Activated CD4-positive, alpha-beta memory T cell treated with anti-CD3 and anti-CD28 coated beads for 36 hours (primary cell): ENCODE measurements at regions not wholly inside any gene's neighbourhood (a gene's known extent, or its start where the extent isn't known, plus 50 kb on each side); places are given as distances from the start of the nearest gene placed in this dataset.

Source experiments
- CTCF ChIA-PET: fragments of 350-600 bp; sonication (Branson Sonifier 250); formaldehyde crosslinking; loops from one replicate; lab custom pipeline; 2021; ENCODE audit warnings: antibody characterized with exemption, inconsistent platforms; lab: Charles Lee
- POLR2A ChIA-PET: fragments of 350-600 bp; sonication (Branson Sonifier 250); formaldehyde crosslinking; loops from one replicate; lab custom pipeline; 2021; ENCODE audit warnings: antibody characterized with exemption; lab: Charles Lee
- DNase-seq: peaks from one replicate; pipeline ENCODE4 v3.0.0-alpha.2; 2020
- H3K27ac Mint-ChIP-seq: one replicate; pipeline ENCODE4 v1.8.0; 2021; ENCODE audit warnings: mixed read lengths
- H3K27me3 Mint-ChIP-seq: one replicate; pipeline ENCODE4 v1.8.0; 2021; ENCODE audit warnings: mixed read lengths
- H3K36me3 Mint-ChIP-seq: one replicate; pipeline ENCODE4 v1.8.0; 2021; ENCODE audit warnings: mixed read lengths
- H3K4me1 Mint-ChIP-seq: one replicate; pipeline ENCODE4 v1.8.0; 2021; ENCODE audit warnings: low read depth, mixed read lengths
- H3K4me3 Mint-ChIP-seq: one replicate; pipeline ENCODE4 v1.8.0; 2021; ENCODE audit warnings: mild to moderate bottlenecking, mixed read lengths
- H3K9me3 Mint-ChIP-seq: one replicate; pipeline ENCODE4 v1.8.0; 2021; ENCODE audit warnings: mixed read lengths
- intact Hi-C: fragments of 100-400 bp; cut with micrococcal nuclease; formaldehyde crosslinking; loops from one replicate; pipeline ENCODE4 v1.15.1; 2023

DNA sequence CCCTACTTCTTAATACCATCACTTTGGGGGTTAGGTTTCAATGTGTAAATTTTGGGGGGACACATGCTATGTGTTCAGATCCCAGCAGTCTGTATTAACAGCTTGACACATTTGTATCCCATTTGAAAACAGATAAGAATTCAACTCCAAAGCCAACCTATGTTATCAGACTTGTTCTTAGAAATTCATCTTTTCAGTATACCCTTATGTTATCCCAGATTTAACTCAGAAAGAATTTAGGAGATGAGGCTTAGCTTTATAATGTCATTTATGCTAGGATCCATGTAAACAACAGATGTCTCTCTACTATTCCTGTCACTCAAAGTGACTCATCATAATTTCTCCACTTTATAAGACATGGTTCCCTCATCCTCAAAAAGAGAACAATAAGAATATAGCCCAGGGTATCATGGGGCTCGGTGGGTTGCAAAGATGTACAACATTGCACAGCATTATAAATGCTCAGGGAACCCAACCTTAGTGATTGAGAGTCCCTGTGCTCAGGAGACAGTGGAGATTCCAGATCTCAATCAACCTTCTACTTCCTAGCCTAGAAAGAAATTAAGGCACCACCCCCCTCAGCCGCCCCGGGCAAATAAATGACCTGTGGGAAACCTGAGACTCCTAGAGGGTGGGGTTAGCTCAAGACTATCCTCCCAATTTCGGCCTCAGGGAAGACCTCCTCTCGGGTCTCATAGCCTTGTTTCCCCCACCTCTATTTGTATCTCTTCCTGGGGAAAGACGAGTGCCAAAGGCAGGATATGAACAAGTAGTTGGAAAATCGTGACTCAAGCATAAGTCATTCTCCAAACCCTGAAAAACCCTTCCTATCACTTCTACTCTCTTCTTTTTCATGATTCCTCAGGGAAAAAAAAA lies 265.1 kb upstream of the CAMK1G start:
- CTCF ChIA-PET: no interaction called here
- H3K36me3 Mint-ChIP-seq: no peaks in the 10 kb centered on the region
- no peak for DNase-seq
- H3K27me3 Mint-ChIP-seq: no peaks in the 10 kb centered on the region
- intact Hi-C loops: no loop called here
- no peaks in the 10 kb centered on the region for H3K4me1 Mint-ChIP-seq
- H3K4me3 Mint-ChIP-seq: no peak overlapping the region
- no peak overlapping the region for H3K27ac Mint-ChIP-seq
- H3K9me3 Mint-ChIP-seq: peaks cover 4% of the 10 kb centered on the region
- POLR2A ChIA-PET: no interaction called here

DNA sequence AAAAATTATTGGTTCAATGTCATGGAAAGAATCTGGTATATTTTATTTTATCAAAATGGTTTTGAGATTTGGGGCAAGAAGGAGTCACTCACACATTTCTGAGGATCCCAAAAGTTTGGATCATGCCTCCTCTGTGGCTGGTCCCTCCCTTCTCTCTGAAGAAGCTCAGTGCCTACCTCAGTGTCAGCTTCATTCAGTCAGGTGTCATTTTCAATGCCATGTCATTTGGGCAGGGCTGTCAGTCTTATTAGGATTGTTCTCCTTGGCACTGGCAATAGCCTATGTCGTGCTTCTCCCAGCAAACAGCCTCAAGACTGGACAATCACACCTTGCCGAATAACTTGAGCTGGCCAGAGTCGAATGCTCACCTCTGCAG lies 264.5 kb upstream of the CAMK1G start:
- DNase-seq: no peak
- CTCF ChIA-PET: interaction anchor here (1.2 kb wide), 1 partner anchor 16 kb away, joined by 5 read pairs; no protein-coding TSS in a partner anchor
- Mint-ChIP-seq H3K4me3 (no peak overlapping the region), H3K4me1 (no peaks in the 10 kb centered on the region), H3K36me3 (no peaks in the 10 kb centered on the region), H3K9me3 (peaks cover 4% of the 10 kb centered on the region), H3K27me3 (no peaks in the 10 kb centered on the region), H3K27ac (no peak overlapping the region)
- POLR2A ChIA-PET: no interaction called here
- intact Hi-C loops: no loop called here

DNA sequence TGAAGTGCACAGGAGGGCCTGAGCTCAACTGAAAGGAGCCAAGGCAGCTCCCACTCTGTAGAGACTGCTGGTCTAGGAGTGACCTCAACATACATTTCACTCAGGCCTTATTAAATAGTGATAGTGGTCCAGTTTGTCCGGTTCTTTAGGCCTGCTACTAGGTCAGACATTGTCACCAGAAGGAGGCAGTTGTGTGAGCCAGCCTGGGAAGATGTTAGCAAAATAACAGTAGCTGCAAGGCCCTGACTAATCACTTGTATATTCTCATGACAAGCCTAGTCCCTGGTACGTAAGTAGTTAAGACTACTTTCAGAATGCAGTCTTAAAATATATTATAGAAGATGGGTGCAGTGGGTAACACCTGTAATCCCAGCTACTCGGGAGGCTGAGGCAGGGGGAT lies 264.0 kb upstream of the CAMK1G start:
- Mint-ChIP-seq H3K4me1 (no peaks in the 10 kb centered on the region), H3K27ac (no peak overlapping the region), H3K27me3 (no peaks in the 10 kb centered on the region), H3K9me3 (peaks cover 4% of the 10 kb centered on the region), H3K4me3 (no peak overlapping the region), H3K36me3 (no peaks in the 10 kb centered on the region)
- POLR2A ChIA-PET: no interaction called here
- no peak for DNase-seq
- CTCF ChIA-PET: interaction anchor here (1.2 kb wide), 1 partner anchor 15 kb away, joined by 5 read pairs; no protein-coding TSS in a partner anchor
- intact Hi-C loops: no loop called here

DNA sequence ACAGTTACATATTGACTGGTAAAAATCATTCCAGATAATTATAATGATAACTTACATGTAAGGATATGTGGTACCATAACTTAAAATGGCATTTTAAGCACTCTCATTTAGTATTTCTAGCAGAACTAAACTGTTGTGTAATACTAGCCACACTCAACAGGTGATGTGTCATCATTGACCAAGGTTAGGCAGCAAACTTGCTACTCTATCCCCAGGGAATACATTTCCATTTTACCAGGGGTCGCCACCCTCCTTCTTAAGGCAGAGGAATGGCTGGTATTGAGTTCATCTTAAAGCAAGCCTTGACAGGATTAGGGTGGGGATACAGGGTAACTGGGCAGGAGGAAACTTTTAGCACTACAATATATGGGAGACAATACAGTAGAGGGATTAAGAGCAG lies 259.8 kb upstream of the CAMK1G start:
- H3K4me1 Mint-ChIP-seq: no peaks in the 10 kb centered on the region
- H3K27ac Mint-ChIP-seq: no peak overlapping the region
- POLR2A ChIA-PET: no interaction called here
- no peak overlapping the region for H3K4me3 Mint-ChIP-seq
- intact Hi-C loops: no loop called here
- no peak for DNase-seq
- CTCF ChIA-PET: no interaction called here
- H3K9me3 Mint-ChIP-seq: peaks cover 4% of the 10 kb centered on the region
- H3K27me3 Mint-ChIP-seq: no peaks in the 10 kb centered on the region
- H3K36me3 Mint-ChIP-seq: no peaks in the 10 kb centered on the region

DNA sequence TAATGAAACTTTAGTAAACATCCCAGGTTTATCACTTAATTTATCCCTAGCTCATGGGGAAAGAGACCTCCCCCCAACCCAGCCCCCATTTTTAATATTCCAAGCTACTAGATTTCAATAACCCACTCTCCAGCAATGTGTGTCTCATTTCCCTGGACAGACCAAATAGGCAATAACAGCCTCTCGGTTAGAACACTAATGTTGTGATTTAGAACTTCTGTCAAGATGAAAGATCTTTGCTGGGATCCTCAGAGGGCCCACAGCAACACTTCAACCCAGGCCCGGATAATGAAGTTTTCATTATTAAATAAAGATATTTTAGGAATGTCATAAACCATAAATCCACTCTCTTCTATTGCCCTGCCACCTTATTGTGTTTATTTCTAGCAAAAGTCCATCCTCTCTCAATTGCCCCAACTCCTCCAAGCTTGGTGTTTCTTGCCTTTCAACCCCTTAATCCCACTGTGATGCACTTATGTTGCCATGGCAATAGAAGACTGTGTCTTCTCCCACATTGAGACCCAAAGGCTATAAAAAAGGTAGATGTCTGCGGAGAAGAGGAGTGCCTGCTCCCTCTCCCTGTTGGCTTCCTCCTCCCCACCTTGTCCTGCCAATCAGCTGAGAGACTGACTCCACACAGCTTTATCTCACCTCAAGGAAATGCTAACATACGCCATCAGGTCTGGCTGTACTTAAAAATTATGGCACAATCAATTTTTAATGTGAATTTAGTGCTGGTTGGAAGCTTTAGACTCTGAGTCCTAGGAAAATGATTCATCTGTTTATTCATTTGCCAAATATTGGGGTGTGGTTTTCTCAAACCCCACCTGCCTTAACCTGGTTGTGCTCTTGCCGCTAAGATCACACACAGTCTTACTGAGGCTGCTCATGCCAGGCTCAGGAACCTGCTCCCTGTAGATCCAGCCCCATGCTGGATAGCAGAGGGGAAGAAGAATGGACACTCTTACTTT lies 258.3 kb upstream of the CAMK1G start:
- H3K36me3 Mint-ChIP-seq: no peaks in the 10 kb centered on the region
- ChIA-PET POLR2A (no interaction called here), CTCF (interaction anchor here (0.7 to 1.6 kb wide), 2 partner anchors 9 to 30 kb away, joined by 3 read pairs; no protein-coding TSS in a partner anchor)
- DNase-seq: no peak
- no peak overlapping the region for H3K27ac Mint-ChIP-seq
- H3K4me1 Mint-ChIP-seq: no peaks in the 10 kb centered on the region
- peaks cover 4% of the 10 kb centered on the region for H3K9me3 Mint-ChIP-seq
- H3K27me3 Mint-ChIP-seq: no peaks in the 10 kb centered on the region
- intact Hi-C loops: no loop called here
- no peak overlapping the region for H3K4me3 Mint-ChIP-seq

DNA sequence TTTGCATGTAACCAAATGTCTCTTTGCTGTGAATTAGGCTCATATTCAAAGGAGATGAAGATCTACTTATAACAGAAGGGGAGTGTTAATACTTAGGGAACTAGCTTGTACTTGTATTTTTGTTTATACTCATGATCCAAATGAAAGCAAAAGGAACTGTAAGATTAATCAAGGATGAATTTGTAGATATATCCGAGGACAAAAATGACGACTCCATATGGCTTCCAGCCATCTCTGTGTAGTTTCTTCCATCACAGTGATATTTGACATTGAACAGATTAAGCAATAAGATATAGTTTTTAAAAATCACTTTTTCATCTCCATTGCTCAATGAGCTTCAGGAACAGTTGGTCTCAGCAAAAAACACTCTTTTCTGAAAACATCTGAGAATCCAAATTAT lies 257.4 kb upstream of the CAMK1G start:
- no peak overlapping the region for H3K4me3 Mint-ChIP-seq
- no peak overlapping the region for H3K27ac Mint-ChIP-seq
- ChIA-PET CTCF (interaction anchor here (1.6 kb wide), 1 partner anchor 9 kb away, joined by 3 read pairs; no protein-coding TSS in a partner anchor), POLR2A (no interaction called here)
- no peaks in the 10 kb centered on the region for H3K36me3 Mint-ChIP-seq
- H3K27me3 Mint-ChIP-seq: no peaks in the 10 kb centered on the region
- no peak for DNase-seq
- intact Hi-C loops: no loop called here
- peaks cover 2% of the 10 kb centered on the region for H3K9me3 Mint-ChIP-seq
- H3K4me1 Mint-ChIP-seq: no peaks in the 10 kb centered on the region

DNA sequence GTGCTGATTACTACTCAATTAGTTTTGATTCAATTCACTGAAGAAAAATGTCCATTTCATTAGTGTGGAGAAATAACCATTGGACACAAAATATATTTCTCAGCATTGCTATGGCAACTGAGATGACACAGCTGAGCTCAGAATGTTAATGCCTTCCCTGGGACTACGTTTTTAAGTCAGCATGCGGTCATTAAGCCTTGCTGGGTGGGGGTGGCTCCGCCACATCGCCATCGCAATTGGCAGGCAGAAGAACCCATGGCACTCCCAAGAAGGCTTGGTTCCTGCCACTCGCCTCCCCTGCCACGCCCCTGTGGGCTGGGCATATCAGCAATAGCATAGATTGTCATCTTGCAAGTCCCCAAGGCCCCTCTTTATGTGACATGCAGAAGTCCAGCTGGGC lies 256.7 kb upstream of the CAMK1G start:
- peaks cover under 1% of the 10 kb centered on the region for H3K9me3 Mint-ChIP-seq
- no peak overlapping the region for H3K27ac Mint-ChIP-seq
- H3K36me3 Mint-ChIP-seq: no peaks in the 10 kb centered on the region
- H3K27me3 Mint-ChIP-seq: no peaks in the 10 kb centered on the region
- no peak for DNase-seq
- no peak overlapping the region for H3K4me3 Mint-ChIP-seq
- POLR2A ChIA-PET: no interaction called here
- CTCF ChIA-PET: interaction anchor here (1.6 kb wide), 1 partner anchor 8 kb away, joined by 3 read pairs; no protein-coding TSS in a partner anchor
- no peaks in the 10 kb centered on the region for H3K4me1 Mint-ChIP-seq
- intact Hi-C loops: no loop called here

DNA sequence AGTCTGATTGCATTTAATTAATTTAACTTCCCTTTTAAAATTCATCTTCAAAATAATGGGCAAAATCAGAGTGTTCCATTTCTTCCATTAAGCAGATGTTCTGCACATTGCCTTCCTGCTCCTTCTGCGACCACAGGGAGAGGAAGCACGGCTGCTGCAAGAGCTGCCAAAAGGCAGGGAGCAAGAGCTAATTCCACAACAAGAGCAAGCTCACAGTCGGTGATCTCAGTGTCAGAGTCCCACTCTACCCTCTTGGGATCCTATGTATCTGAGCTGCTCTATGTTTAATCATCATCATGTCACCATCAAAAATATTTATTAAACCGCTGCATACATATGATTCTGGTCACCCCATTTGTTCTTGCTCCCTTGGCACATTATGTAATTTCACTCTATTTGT lies 255.3 kb upstream of the CAMK1G start:
- DNase-seq: no peak
- POLR2A ChIA-PET: no interaction called here
- H3K4me1 Mint-ChIP-seq: no peaks in the 10 kb centered on the region
- intact Hi-C loops: no loop called here
- H3K9me3 Mint-ChIP-seq: no peaks in the 10 kb centered on the region
- CTCF ChIA-PET: no interaction called here
- peaks cover 2% of the 10 kb centered on the region for H3K27me3 Mint-ChIP-seq
- no peaks in the 10 kb centered on the region for H3K36me3 Mint-ChIP-seq
- no peak overlapping the region for H3K27ac Mint-ChIP-seq
- no peak overlapping the region for H3K4me3 Mint-ChIP-seq

DNA sequence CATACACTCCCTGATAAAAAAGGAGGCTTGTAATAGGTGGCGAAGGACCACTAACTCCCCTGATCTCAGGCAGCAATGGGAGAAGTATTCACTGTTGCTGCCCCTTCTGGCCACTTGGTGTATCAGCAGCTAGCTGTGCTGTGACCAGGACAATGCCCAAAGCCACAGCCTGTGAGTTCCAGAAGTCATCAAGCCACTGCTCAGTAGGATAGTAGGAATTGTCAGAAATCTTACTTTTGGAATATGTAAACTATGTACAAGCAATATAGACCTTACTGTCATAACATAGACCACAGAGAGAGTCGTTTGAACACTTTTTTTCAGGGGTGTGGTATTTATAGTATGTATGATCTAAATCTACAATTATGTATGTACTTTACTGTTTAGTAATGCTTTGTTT lies 248.3 kb upstream of the CAMK1G start:
- no peak overlapping the region for H3K27ac Mint-ChIP-seq
- no peaks in the 10 kb centered on the region for H3K4me1 Mint-ChIP-seq
- peaks cover 7% of the 10 kb centered on the region for H3K27me3 Mint-ChIP-seq
- ChIA-PET POLR2A (no interaction called here), CTCF (interaction anchor here (0.6 to 1.7 kb wide), 6 partner anchors 9 to 86 kb away, joined by 3 to 6 read pairs (median 3); no protein-coding TSS in a partner anchor)
- no peaks in the 10 kb centered on the region for H3K9me3 Mint-ChIP-seq
- no peak overlapping the region for H3K4me3 Mint-ChIP-seq
- no peaks in the 10 kb centered on the region for H3K36me3 Mint-ChIP-seq
- intact Hi-C loops: no loop called here
- DNase-seq: peak; percentile 9

DNA sequence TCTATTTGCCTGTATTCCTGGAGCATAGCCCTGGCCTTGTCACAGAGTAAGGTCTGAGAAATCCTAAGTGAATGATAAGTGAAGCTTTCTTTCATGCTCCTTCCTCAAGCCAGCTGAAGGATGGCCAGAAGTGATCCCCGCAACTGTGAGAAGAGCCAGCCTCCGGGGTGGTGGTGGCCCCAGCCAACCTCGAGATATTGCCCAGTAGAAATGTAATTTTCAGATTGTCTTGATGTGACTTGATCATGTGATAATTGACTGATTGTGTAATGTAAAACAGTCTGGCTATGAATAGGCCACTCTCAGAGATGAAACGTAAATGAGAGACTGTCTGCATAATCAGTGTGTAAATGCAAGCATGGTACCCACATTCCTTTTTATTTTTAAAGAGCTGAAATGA lies 242.4 kb upstream of the CAMK1G start:
- Mint-ChIP-seq H3K9me3 (no peaks in the 10 kb centered on the region), H3K4me1 (no peaks in the 10 kb centered on the region), H3K27ac (no peak overlapping the region), H3K4me3 (no peak overlapping the region), H3K27me3 (peaks cover 3% of the 10 kb centered on the region), H3K36me3 (no peaks in the 10 kb centered on the region)
- CTCF ChIA-PET: no interaction called here
- DNase-seq: no peak
- POLR2A ChIA-PET: no interaction called here
- intact Hi-C loops: no loop called here

DNA sequence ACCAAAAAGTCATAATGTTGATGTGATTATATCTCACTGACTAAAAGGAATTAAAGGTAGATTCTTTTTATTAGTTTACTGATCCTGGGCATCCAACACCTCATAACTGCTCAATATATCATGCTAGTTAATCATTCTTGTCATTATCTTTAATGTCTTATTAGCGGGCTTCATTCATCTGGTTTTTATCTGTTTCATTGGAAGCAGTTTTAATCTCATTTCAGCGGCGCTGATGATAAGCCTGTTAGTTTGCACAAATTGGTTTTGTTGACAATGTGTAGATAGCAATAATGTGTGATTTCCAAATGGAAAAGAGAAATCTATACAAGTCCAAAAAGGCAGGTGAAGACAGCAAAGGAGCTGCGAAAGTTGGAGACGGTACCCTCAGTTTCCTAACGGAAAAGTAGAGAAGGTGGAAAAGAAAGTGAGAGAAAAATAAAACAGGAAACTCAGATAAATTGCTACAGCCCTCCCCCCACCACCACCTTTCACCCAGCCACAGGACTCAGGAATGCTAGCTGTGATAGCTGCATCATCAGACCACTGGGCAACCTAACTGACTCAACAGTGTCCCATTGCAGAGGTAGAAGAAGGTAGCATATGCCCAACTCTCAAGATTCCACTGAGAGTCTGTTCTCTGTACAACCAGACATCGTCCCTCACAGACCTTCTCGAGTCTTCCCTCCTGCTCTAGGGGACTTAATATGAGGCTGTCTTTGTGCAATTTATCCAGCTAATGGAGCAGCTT lies 241.7 kb upstream of the CAMK1G start:
- intact Hi-C loops: no loop called here
- POLR2A ChIA-PET: no interaction called here
- no peak for DNase-seq
- Mint-ChIP-seq H3K4me1 (no peaks in the 10 kb centered on the region), H3K9me3 (no peaks in the 10 kb centered on the region), H3K27me3 (peaks cover 3% of the 10 kb centered on the region), H3K36me3 (no peaks in the 10 kb centered on the region), H3K4me3 (no peak overlapping the region), H3K27ac (no peak overlapping the region)
- CTCF ChIA-PET: interaction anchor here (0.9 to 1.0 kb wide), 2 partner anchors 13 to 93 kb away, joined by 3 read pairs; no protein-coding TSS in a partner anchor
